ENCODE measurements at regions not wholly inside any gene's neighbourhood (a gene's known extent, or its start where the extent isn't known, plus 50 kb on each side); places are given as distances from the start of the nearest gene placed in this dataset.
"Not testable (repeated sequence)": the region's sequence is repeated elsewhere in the genome, so short reads cannot be mapped to it uniquely, and the experiment has no call there.

DNA sequence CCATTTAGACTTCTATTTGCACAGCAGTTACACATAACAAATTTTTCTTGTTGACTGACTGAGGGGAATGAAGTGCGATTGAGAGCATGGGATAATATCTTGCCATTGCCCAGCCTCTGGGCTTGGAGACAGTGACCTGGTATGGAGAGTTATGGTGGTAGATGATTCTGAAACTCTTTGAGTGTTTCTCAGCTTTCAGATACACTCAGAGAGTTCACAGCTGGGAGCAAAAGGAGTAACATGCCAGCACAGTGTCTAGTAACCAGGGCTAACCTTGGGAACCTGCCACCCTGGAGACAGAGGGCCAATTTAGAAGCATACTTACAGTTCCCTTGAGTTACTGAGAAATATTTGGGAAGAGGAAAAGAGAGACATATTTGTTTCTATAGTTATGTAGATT, 1099.3 kb upstream of the CELF4 start:
- DNase-seq (ENCODE audit: low read depth in 2 of 2), result no peak

GRCh38 chr18:38663682-38664081, 1098.1 kb upstream of the CELF4 start:
- no peak for DNase-seq (ENCODE audit: low read depth in 2 of 2)

GRCh38 chr18:38663270-38663669, 1097.7 kb upstream of the CELF4 start:
- no peak for DNase-seq (ENCODE audit: low read depth in 2 of 2)

DNA sequence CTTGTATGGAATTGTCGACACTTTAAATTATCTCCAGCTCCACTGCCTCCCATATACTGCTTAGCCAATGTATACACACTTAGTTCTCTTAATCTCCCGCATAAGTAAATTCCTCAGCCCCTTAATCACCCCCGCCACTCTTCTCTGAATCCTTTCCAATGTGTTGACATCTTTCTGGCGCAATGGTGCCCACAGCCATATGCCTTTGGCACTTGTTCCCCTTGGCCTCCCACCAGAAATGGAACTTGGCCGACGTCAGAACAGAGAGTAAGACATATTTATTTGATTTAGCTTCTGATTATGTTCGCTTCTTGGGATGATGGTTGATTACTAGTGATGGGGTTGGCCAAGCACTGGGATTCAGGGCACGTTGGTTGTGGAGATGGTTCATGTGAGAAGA, 1089.3 kb upstream of the CELF4 start:
- DNase-seq (ENCODE audit: low read depth in 2 of 2), result no peak

DNA sequence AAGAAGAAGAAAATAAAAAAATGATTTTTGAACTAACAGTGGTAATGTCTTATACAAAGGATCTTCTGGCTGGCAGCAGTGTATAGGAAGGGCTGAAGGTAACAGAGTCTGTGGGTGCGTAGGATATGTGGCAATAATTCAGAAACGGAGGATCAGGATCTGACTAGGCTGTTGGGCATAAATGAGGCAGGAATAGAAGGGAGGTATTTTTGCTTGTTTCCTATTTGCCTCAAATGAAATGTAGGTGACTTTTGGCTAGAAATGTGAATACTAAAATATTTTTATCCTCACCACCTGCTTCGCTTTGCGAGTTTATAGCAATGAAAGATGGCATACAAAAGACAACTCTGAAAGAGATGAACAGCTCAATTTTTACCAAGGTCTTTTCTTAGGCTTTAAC, 1086.1 kb upstream of the CELF4 start:
- no peak for DNase-seq (ENCODE audit: low read depth in 2 of 2)

- no peak for DNase-seq (ENCODE audit: low read depth in 2 of 2)
These were observed 1082.6 kb upstream of the CELF4 start for GRCh38 chr18:38648179-38648578.

DNA sequence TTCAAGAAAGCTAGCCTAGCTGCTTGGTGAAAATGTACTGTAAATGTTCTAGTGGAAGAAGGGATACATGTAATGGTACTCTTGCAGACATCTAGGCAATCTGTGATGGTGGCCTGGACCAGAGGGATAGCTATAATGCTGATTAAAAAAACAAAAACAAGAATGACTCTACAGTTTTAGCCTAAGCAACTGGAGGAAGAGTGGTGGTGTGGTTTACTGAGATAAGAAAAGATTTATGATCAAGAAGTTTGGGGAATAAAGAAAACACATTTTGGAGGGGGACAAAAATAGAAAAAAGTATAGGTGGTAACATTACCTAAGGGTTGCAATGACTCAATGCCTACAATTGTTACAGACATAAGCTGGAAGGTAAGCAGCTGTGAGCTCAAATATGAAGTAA, 1080.7 kb upstream of the CELF4 start:
- no peak for DNase-seq (ENCODE audit: low read depth in 2 of 2)

- no peak for DNase-seq (ENCODE audit: low read depth in 2 of 2)
These were observed 1079.5 kb upstream of the CELF4 start for GRCh38 chr18:38644875-38645641.

DNA sequence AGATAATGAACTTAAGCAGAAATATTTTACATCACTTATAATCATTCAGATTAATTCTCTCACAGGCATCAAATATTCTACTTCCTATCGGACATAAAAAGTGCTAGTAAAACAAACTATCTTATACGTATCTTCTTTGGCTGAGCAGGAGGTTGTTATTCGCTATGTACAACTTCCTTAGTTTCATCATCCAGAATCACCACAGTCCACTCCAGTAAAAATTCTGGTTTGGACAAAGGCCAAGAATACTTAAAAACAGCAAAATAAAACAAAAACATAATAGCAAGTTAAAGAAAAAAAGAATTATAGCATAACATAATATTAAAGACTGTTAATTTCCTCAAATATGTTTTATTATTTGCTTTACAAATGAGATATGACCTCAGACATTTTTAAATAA, 1077.1 kb upstream of the CELF4 start:
- DNase-seq (ENCODE audit: low read depth in 2 of 2), result no peak

GRCh38 chr18:38639700-38640099, 1074.1 kb upstream of the CELF4 start:
- not testable (repeated sequence) for DNase-seq (ENCODE audit: low read depth in 2 of 2)

DNA sequence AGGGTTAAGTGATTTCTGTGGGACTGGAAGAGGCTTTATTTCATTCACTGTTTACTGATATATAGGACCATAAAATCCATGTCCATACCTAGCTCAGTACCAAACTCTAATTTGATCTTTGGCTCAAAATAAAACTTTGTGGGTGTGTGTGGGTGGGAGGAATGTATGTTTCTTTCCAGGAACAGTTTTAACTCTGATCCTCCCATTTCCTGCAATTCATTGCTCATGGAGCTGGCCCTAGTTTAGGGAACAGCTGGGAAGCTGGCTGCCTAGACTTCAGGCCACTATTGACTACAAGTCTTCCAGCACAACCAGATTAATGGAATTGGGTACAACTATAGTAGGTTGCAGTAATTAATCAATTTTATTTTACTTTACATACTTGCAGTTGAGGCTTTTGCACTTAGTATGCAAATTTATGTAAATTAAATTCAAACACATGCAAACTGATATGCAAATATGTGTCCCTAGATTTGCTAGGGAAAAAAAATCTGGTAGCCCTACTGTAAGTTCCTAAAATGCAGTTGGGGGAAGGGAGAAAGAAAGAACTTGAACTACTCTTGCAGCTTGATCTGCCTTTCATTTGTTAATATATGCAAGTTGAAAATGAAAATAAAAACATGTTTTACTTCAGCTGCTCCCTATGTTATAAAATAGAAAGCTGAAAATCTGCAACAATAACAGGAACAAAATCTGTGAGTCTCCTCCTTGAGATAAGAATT, 1070.3 kb upstream of the CELF4 start:
- no peak for DNase-seq (ENCODE audit: low read depth in 2 of 2)

- no peak for DNase-seq (ENCODE audit: low read depth in 2 of 2)
These were observed 1068.5 kb upstream of the CELF4 start for GRCh38 chr18:38634117-38634516.

GRCh38 chr18:38633333-38633732, 1067.7 kb upstream of the CELF4 start:
- DNase-seq (ENCODE audit: low read depth in 2 of 2), result no peak

GRCh38 chr18:38619129-38619528, 1053.5 kb upstream of the CELF4 start:
- DNase-seq (ENCODE audit: low read depth in 2 of 2), result no peak

- no peak for DNase-seq (ENCODE audit: low read depth in 2 of 2)
These were observed 1050.7 kb upstream of the CELF4 start for GRCh38 chr18:38616306-38616705.

- DNase-seq (ENCODE audit: low read depth in 2 of 2), result no peak
These were observed 1047.3 kb upstream of the CELF4 start for GRCh38 chr18:38612904-38613303.

DNA sequence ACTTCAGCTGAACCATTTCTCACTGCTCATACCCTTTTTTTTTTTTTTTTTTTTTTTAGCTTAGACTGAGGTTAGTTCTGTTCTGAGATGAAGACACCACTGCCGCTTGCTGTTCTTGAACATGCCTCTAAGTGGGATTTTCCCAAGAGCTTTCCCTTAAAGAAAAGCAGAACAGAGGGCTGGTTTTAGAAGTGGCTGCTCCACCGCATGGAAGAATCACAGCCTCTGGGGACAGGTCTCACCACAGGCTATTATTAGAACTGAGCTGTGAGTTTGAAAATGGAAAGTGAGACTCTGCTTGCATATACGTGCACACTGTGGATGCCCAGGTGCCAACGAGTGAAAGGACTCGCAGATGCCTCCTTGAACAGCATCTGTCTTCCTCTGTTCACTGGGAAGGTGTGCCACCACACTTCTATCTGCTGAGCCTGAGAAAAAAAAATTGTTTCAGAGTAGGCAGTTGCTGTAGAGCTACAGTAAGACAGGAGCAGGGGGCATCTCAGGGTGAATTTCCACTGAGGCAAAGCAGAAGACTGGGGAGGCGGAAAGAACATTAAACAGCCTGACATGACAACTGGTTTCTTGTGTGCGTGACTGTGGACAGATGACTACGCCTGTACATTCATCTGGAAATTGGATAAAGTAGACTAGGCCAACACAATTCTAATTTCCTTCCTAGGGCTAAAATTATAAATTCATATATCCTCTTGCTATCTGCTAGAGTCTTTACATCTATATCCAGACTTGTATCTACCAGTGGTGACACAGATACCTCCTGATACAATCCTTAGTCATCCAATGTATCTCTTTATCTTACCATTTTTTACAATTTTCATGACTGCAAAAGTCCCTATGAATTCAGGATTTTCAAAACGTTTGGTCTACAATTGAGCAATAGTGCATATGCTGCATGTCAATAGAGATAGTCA, 1045.7 kb upstream of the CELF4 start:
- no peak for DNase-seq (ENCODE audit: low read depth in 2 of 2)

GRCh38 chr18:38606841-38607240, 1041.2 kb upstream of the CELF4 start:
- no peak for DNase-seq (ENCODE audit: low read depth in 2 of 2)

DNA sequence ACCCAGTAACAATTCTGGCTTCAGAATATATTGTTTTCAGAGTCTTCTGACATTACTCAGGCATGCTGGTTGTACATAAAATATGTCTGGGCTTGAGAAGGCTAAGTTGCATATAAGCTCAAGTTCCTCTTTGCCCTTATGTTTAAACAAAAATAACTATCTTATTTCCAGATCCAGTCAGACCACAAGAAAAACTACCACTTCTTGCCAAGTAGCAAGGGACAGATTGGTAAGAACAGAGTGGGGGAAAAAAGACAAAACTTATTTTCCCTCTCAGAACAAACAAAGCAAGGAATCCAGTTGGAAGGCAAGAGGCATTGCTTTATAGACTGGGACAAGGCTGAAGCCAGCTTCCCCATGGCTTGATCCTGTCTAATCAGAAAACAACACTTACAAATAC, 1036.7 kb upstream of the CELF4 start:
- no peak for DNase-seq (ENCODE audit: low read depth in 2 of 2)

- no peak for DNase-seq (ENCODE audit: low read depth in 2 of 2)
These were observed 1022.0 kb upstream of the CELF4 start for GRCh38 chr18:38587571-38587970.

- DNase-seq (ENCODE audit: low read depth in 2 of 2), result no peak
These were observed 1020.7 kb upstream of the CELF4 start for GRCh38 chr18:38586327-38586726.

DNA sequence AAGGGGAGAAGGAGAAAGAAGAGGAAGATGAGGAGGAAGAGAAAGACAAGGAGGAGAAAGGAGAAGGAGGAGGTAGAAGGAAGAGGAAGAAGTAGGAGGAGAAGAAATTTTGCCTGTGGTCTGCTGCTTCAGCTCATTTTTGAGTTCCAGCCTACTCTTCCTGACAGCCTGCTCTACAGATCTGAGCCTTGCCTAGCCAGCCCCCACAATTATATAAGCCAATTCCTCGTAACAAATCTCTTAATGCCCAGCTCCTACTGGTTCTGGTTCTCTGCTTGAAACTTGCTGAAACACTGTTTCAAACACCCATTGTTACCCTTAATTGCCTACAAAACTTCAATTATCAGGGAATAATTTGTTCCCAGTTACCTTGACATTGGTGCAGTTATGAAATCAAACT, 1014.2 kb upstream of the CELF4 start:
- no peak for DNase-seq (ENCODE audit: low read depth in 2 of 2)
